HepG2 (cell line): ENCODE measurements at regions not wholly inside any gene's neighbourhood (a gene's known extent, or its start where the extent isn't known, plus 50 kb on each side); places are given as distances from the start of the nearest gene placed in this dataset.

ENCODE experiments used
- ATAC-seq: fragments of 200-7000 bp; cut with Tn5 transposase; 3 replicates; pipeline ENCODE4 v1.9.1; 2020; ENCODE audit warnings: mild to moderate bottlenecking, moderate library complexity
- BruUV-seq: library from RNA; stranded (reverse); fragments of 400-500 nt; replicated peaks from 2 replicates; lab custom pipeline; 2021; lab: Mats Ljungman, UMichigan
- CTCF ChIA-PET: fragments of 300-600 bp; formaldehyde crosslinking; extraction: SDS; loops from one replicate; lab custom pipeline; 2021; ENCODE audit warnings: low total read pairs, inconsistent platforms, low intra/inter-chr PET ratio; lab: Yijun Ruan, JAX
- POLR2A ChIA-PET: fragments of 350-600 bp; sonication (Branson Sonifier 250); formaldehyde crosslinking; loops from one replicate; lab custom pipeline; 2020; ENCODE audit warnings: antibody characterized with exemption, inconsistent platforms; lab: Yijun Ruan, JAX
- DNase-seq: peaks from one replicate; pipeline ENCODE4 v3.0.0-alpha.2; 2015; ENCODE audit warnings: low spot score
- FAIRE-seq: peaks from 3 replicates; lab custom pipeline; 2011; peaks lifted over from hg19 to GRCh38; lab: Jason Lieb, UNC
- H2AFZ ChIP-seq: one replicate; pipeline ENCODE4 v1.6.1; 2011; ENCODE audit warnings: low read length, inconsistent platforms
- H3K27ac ChIP-seq: fragments of 300-600 bp; 3 replicates; pipeline ENCODE4 v1.8.0; 2011; ENCODE audit warnings: mixed run types, mild to moderate bottlenecking, mixed read lengths, low read length, inconsistent platforms; ENCODE audit not compliant: insufficient read depth; ENCODE audit errors: extremely low read length
- H3K27me3 ChIP-seq, 2 experiments: fragments of 200-600 bp in 1 of 2; 2 replicates in 1 of 2; 3 replicates in 1 of 2; pipeline versions ENCODE4 v1.6.0 to v1.8.0; 2011; ENCODE audit warnings: low read length in 2 of 2, mild to moderate bottlenecking in 2 of 2, moderate library complexity in 2 of 2, inconsistent platforms in 1 of 2; ENCODE audit not compliant: insufficient read depth in 2 of 2, control insufficient read depth in 1 of 2
- H3K36me3 ChIP-seq, 2 experiments: fragments of 200-600 bp in 1 of 2; replicated peaks in 1 of 2; 2 replicates in 1 of 2; 3 replicates in 1 of 2; pipeline versions ENCODE4 v1.5.1 to v1.8.0; 2011; ENCODE audit warnings: low read length in 2 of 2, inconsistent platforms in 1 of 2; ENCODE audit not compliant: insufficient read depth in 2 of 2, control insufficient read depth in 1 of 2
- H3K4me1 ChIP-seq: 2 replicates; pipeline ENCODE4 v1.5.1; 2012; ENCODE audit warnings: low read length, inconsistent platforms; ENCODE audit not compliant: insufficient read depth
- H3K4me2 ChIP-seq: 2 replicates; pipeline ENCODE4 v1.6.0; 2011; ENCODE audit warnings: low read depth, low read length, inconsistent platforms
- H3K4me3 ChIP-seq, 3 experiments: fragments of 200-600 bp in 1 of 3; sonication (generic), shearing (Covaris generic) in 1 of 3; replicated peaks in 1 of 3; 2 replicates each; pipeline ENCODE4 v1.5.1; 2011 to 2016; ENCODE audit warnings: low read length in 3 of 3, inconsistent platforms in 2 of 3, low read depth in 2 of 3, mild to moderate bottlenecking in 2 of 3, control low read depth in 1 of 3, mixed read lengths in 1 of 3; ENCODE audit not compliant: insufficient read depth in 1 of 3
- H3K79me2 ChIP-seq: one replicate; pipeline ENCODE4 v1.6.1; 2011; ENCODE audit warnings: low read length, inconsistent platforms; ENCODE audit not compliant: insufficient read depth
- H3K9ac ChIP-seq: 2 replicates; pipeline ENCODE4 v1.6.0; 2011; ENCODE audit warnings: mild to moderate bottlenecking, low read depth, low read length, inconsistent platforms; ENCODE audit not compliant: insufficient read depth
- H3K9me3 ChIP-seq: 2 replicates; pipeline ENCODE4 v1.5.1; 2012; ENCODE audit warnings: mild to moderate bottlenecking, low read length
- H4K20me1 ChIP-seq: 2 replicates; pipeline ENCODE4 v1.6.0; 2011; ENCODE audit warnings: inconsistent platforms, mild to moderate bottlenecking, low read length, moderate library complexity; ENCODE audit not compliant: insufficient read depth
- BORCS8-MEF2B ChIP-seq: sonication (generic); formaldehyde crosslinking; IDR thresholded peaks from 2 replicates; pipeline ENCODE4 v1.8.0; 2022; ENCODE audit warnings: mild to moderate bottlenecking, missing genetic modification reagents
- CREB1 ChIP-seq, 2 experiments: fragments of 450-650 bp in 1 of 2; IDR thresholded peaks; 2 replicates each; pipeline ENCODE4 v1.6.1; 2016 to 2017; ENCODE audit warnings: control low read depth in 1 of 2, mild to moderate bottlenecking in 1 of 2, missing compliant biosample characterization in 1 of 2, missing genetic modification characterization in 1 of 2
- JUNB ChIP-seq: sonication (generic); formaldehyde crosslinking; IDR thresholded peaks from 2 replicates; pipeline ENCODE4 v1.8.0; 2022; ENCODE audit warnings: missing genetic modification reagents, mild to moderate bottlenecking, borderline replicate concordance
- MIER2 ChIP-seq: IDR thresholded peaks from 2 replicates; pipeline ENCODE4 v1.6.1; 2016; ENCODE audit warnings: missing biosample characterization, missing genetic modification reagents
- NAIF1 ChIP-seq: sonication (generic); formaldehyde crosslinking; IDR thresholded peaks from 2 replicates; pipeline ENCODE4 v1.5.0; 2020; ENCODE audit warnings: mild to moderate bottlenecking, missing genetic modification reagents, borderline replicate concordance
- NFKBIZ ChIP-seq: IDR thresholded peaks from 2 replicates; pipeline ENCODE4 v1.6.1; 2018; ENCODE audit warnings: missing genetic modification reagents, missing compliant biosample characterization
- PHF5A ChIP-seq: IDR thresholded peaks from one replicate; pipeline ENCODE4 v1.6.1; 2018; ENCODE audit warnings: low read depth, missing genetic modification reagents; ENCODE audit not compliant: unreplicated experiment
- PTBP1 ChIP-seq: fragments of 200-400 bp; formaldehyde crosslinking; IDR thresholded peaks from 2 replicates; pipeline ENCODE4 v1.6.1; 2018; ENCODE audit warnings: low read length, low read depth; ENCODE audit not compliant: poor library complexity, severe bottlenecking
- TBX3 ChIP-seq: fragments of 450-650 bp; IDR thresholded peaks from 2 replicates; pipeline ENCODE4 v1.6.1; 2017; ENCODE audit warnings: antibody characterized with exemption, mild to moderate bottlenecking, inconsistent platforms, borderline replicate concordance
- ZNF567 ChIP-seq: sonication (generic); formaldehyde crosslinking; IDR thresholded peaks from 2 replicates; pipeline ENCODE4 v1.8.1; 2023; ENCODE audit warnings: mild to moderate bottlenecking, missing genetic modification reagents, borderline replicate concordance
- ZNF614 ChIP-seq: IDR thresholded peaks from 2 replicates; pipeline ENCODE4 v1.6.1; 2018; ENCODE audit warnings: missing biosample characterization, missing genetic modification reagents, inconsistent platforms, borderline replicate concordance
- ZSCAN29 ChIP-seq: sonication (generic); formaldehyde crosslinking; conservative IDR thresholded peaks from 2 replicates; pipeline ENCODE4 v1.4.0; 2020; ENCODE audit warnings: mild to moderate bottlenecking, missing genetic modification reagents
- WGBS: methylation state at CpG from one replicate; pipeline ENCODE4 v1.1.6; 2017; ENCODE audit warnings: low lambda C conversion rate; 5-methylcytosine and 5-hydroxymethylcytosine counted together
- in situ Hi-C: cut with HindIII; loops from 2 replicates; pipeline ENCODE4 v1.10.0; 2017; ENCODE audit warnings: low pct_unique_long_range_greater_than_20kb; ENCODE audit not compliant: extremely low pct_ligation_motif_present
- intact Hi-C: fragments of 100-400 bp; cut with micrococcal nuclease; formaldehyde crosslinking; loops from one replicate; pipeline ENCODE4 v1.10.0; 2022; ENCODE audit not compliant: unreplicated experiment

GRCh38 chr18:73261243-73261642 lies 393.5 kb upstream of the NETO1 start:
- FAIRE-seq (no peak), DNase-seq (no peak), ATAC-seq (no peak)
- Histone ChIP-seq H3K9me3 (no peaks in the 10 kb centered on the region), H3K27me3 (no peaks in the 10 kb centered on the region), H3K36me3 (no peaks in the 10 kb centered on the region), H3K79me2 (no peaks in the 10 kb centered on the region), H3K27ac (no peak overlapping the region), H3K9ac (no peak overlapping the region), H3K4me1 (no peaks in the 10 kb centered on the region), H3K4me2 (no peak overlapping the region), H2AFZ (no peak overlapping the region), H3K4me3 (no peak overlapping the region), H4K20me1 (no peaks in the 10 kb centered on the region)
- ChIA-PET CTCF (no interaction called here), POLR2A (no interaction called here)
- TF ChIP-seq ZNF567 (CRISPR knock-in tag) (no peak), PHF5A (CRISPR knock-in tag) (no peak), TBX3 (no peak), JUNB (no peak), ZSCAN29 (CRISPR knock-in tag) (no peak)
- no TSS peak for BruUV-seq
- WGBS: 16% methylated on average over 4 of the region's 4 CpGs
- intact Hi-C loops: no loop called here
- in situ Hi-C loops: no loop called here

- Histone ChIP-seq H3K36me3 (no peaks in the 10 kb centered on the region), H3K27me3 (no peaks in the 10 kb centered on the region), H3K4me1 (no peaks in the 10 kb centered on the region), H3K9me3 (no peaks in the 10 kb centered on the region), H3K4me2 (no peak overlapping the region), H3K4me3 (no peak overlapping the region), H4K20me1 (no peaks in the 10 kb centered on the region), H3K27ac (no peak overlapping the region), H2AFZ (no peak overlapping the region), H3K9ac (no peak overlapping the region), H3K79me2 (no peaks in the 10 kb centered on the region)
- intact Hi-C loops: no loop called here
- DNase-seq (no peak), FAIRE-seq (no peak), ATAC-seq (no peak)
- no TSS peak for BruUV-seq
- ChIA-PET POLR2A (no interaction called here), CTCF (no interaction called here)
- in situ Hi-C loops: no loop called here
- WGBS: 13% methylated on average over 12 of the region's 12 CpGs
- TF ChIP-seq CREB1 (IDR thresholded peaks at IDR 0.05) (0 out of 2 replicates have a peak, but pooled peaks have one; percentile 26), CREB1 (CRISPR knock-in tag; IDR thresholded peaks at IDR 0.05) (no peak), BORCS8-MEF2B (CRISPR knock-in tag) (no peak), ZNF614 (CRISPR knock-in tag) (no peak), PTBP1 (no peak), NFKBIZ (CRISPR knock-in tag) (no peak), NAIF1 (CRISPR knock-in tag) (no peak), MIER2 (CRISPR knock-in tag) (no peak)
These were observed 390.7 kb upstream of the NETO1 start for GRCh38 chr18:73258375-73259087.
